Neuronal stem cell (in vitro differentiated cells): ENCODE measurements at regions not wholly inside any gene's neighbourhood (a gene's known extent, or its start where the extent isn't known, plus 50 kb on each side); places are given as distances from the start of the nearest gene placed in this dataset.

ENCODE experiments used
- DNase-seq: peaks from one replicate; pipeline ENCODE4 v3.0.0-alpha.2; 2013; ENCODE audit warnings: low spot score
- H2AFZ ChIP-seq: one replicate; pipeline ENCODE4 v1.6.1; 2013; ENCODE audit warnings: mild to moderate bottlenecking, low read length, inconsistent platforms
- H2AK5ac ChIP-seq: 2 replicates; pipeline ENCODE4 v1.6.1; 2013; ENCODE audit warnings: low read depth, mild to moderate bottlenecking, inconsistent platforms, low read length, moderate library complexity, mixed read lengths
- H2BK120ac ChIP-seq: 2 replicates; pipeline ENCODE4 v1.6.1; 2013; ENCODE audit warnings: low read depth, mild to moderate bottlenecking, inconsistent platforms, low read length, moderate library complexity, mixed read lengths
- H2BK12ac ChIP-seq: one replicate; pipeline ENCODE4 v1.6.1; 2013; ENCODE audit warnings: low read length, inconsistent platforms
- H2BK15ac ChIP-seq: 2 replicates; pipeline ENCODE4 v1.6.1; 2013; ENCODE audit warnings: mild to moderate bottlenecking, low read length, inconsistent platforms, mixed read lengths
- H2BK5ac ChIP-seq: one replicate; pipeline ENCODE4 v1.6.1; 2013; ENCODE audit warnings: inconsistent platforms, mild to moderate bottlenecking, low read length, moderate library complexity
- H3K14ac ChIP-seq: one replicate; pipeline ENCODE4 v1.6.1; 2013; ENCODE audit warnings: low read length, inconsistent platforms
- H3K18ac ChIP-seq: 2 replicates; pipeline ENCODE4 v1.6.1; 2013; ENCODE audit warnings: low read length, inconsistent platforms
- H3K23ac ChIP-seq: 2 replicates; pipeline ENCODE4 v1.6.1; 2013; ENCODE audit warnings: low read depth, mild to moderate bottlenecking, mixed read lengths, low read length, inconsistent platforms; ENCODE audit not compliant: poor library complexity
- H3K27ac ChIP-seq: replicated peaks from 3 replicates; pipeline ENCODE4 v1.5.1; 2013; ENCODE audit warnings: low read length, inconsistent platforms
- H3K27me3 ChIP-seq, 3 experiments: 2 replicates each; pipeline ENCODE4 v1.6.1; 2013; ENCODE audit warnings: low read length in 3 of 3, mild to moderate bottlenecking in 2 of 3, inconsistent platforms in 1 of 3, low read depth in 1 of 3, mixed read lengths in 1 of 3, moderate library complexity in 1 of 3; ENCODE audit not compliant: control insufficient read depth in 3 of 3, insufficient read depth in 3 of 3
- H3K36me3 ChIP-seq, 2 donors: replicated peaks in 1 of 2; 2 replicates each; pipeline ENCODE4 v1.6.1; 2013; ENCODE audit warnings: low read length in 2 of 2; ENCODE audit not compliant: control insufficient read depth in 2 of 2, insufficient read depth in 2 of 2
- H3K4ac ChIP-seq: 2 replicates; pipeline ENCODE4 v1.6.1; 2013; ENCODE audit warnings: inconsistent platforms, mild to moderate bottlenecking, low read length, moderate library complexity
- H3K4me1 ChIP-seq, 2 donors: 1 replicate in 1 of 2; 2 replicates in 1 of 2; pipeline ENCODE4 v1.6.1; 2013; ENCODE audit warnings: low read length in 2 of 2, low read depth in 1 of 2; ENCODE audit not compliant: control insufficient read depth in 2 of 2, insufficient read depth in 1 of 2
- H3K4me2 ChIP-seq: one replicate; pipeline ENCODE4 v1.6.1; 2013; ENCODE audit warnings: mild to moderate bottlenecking, low read length, inconsistent platforms; ENCODE audit not compliant: insufficient read depth, poor library complexity, severe bottlenecking
- H3K4me3 ChIP-seq, 2 donors: 2 replicates each; pipeline ENCODE4 v1.5.1; 2013; ENCODE audit warnings: low read length in 2 of 2, mild to moderate bottlenecking in 2 of 2, inconsistent platforms in 1 of 2, moderate library complexity in 1 of 2
- H3K79me1 ChIP-seq: one replicate; pipeline ENCODE4 v1.6.1; 2013; ENCODE audit warnings: low read depth, mild to moderate bottlenecking, inconsistent platforms, low read length, moderate library complexity
- H3K9ac ChIP-seq: one replicate; pipeline ENCODE4 v1.6.1; 2013; ENCODE audit warnings: mild to moderate bottlenecking, low read depth, low read length, inconsistent platforms; ENCODE audit not compliant: poor library complexity
- H3K9me3 ChIP-seq, 2 donors: replicated peaks in 1 of 2; 2 replicates each; pipeline versions ENCODE3 to v1.6.1; 2013; ENCODE audit warnings: low read length in 2 of 2, mild to moderate bottlenecking in 2 of 2, inconsistent platforms in 1 of 2, low read depth in 1 of 2, mixed read lengths in 1 of 2, moderate library complexity in 1 of 2; ENCODE audit not compliant: control insufficient read depth in 2 of 2, insufficient read depth in 1 of 2
- H4K8ac ChIP-seq: one replicate; pipeline ENCODE4 v1.6.1; 2013; ENCODE audit warnings: low read depth, mild to moderate bottlenecking, inconsistent platforms, low read length, moderate library complexity
- H4K91ac ChIP-seq: one replicate; pipeline ENCODE4 v1.6.1; 2013; ENCODE audit warnings: low read length, low read depth, mild to moderate bottlenecking, inconsistent platforms; ENCODE audit not compliant: poor library complexity
- WGBS, 2 donors: extraction: QIAGEN DNeasy Blood & Tissue Kit; methylation state at CpG; one replicate each; pipeline ENCODE4 v1.1.7; 2013; ENCODE audit warnings: missing lambda C conversion rate in 2 of 2, mixed read lengths in 1 of 2; ENCODE audit not compliant: insufficient read length in 2 of 2, insufficient replicate concordance in 1 of 2; ENCODE audit errors: extremely low coverage in 2 of 2; 5-methylcytosine and 5-hydroxymethylcytosine counted together

DNA sequence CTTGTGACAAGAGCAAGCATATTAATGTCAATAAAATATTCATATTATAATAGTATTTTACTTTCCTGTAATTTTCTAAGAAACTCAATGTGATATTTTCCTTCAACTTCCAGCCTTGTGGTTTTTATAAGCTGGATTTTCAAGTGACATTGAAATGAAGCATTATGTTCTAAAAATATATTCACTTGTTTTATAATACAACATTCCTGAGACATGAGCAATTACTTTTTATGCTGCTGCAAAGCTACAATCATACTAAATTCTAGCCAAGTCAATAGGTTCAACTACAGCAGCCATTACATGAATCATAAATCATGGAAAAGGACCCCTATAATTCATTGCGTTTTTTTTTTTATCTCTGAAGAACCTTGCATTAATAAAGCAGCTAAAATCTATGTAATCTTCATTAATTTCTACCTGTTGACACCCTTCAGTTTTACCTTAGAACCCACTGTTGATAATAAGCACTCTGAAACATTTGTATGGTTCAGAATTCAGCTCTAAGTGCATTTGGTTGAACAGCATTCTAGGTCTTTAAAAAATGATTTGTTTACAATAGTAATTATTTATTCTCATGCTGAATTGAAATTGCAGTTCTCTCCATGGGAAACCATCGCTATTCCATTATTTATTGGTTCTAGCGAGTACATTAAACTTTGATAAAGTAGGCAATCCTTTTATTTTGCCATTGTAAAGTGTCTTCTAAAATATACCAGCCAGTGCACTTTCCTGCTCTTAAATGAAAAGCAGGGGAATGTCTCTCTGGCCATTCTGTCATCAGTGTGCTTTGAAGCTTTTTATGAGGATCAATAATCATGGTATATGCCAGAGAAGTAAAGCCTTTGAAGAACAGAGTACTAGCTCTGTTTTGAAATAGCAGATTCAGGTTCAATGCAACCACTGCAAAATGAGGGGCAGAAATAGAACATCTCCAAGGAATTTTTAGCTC is 132.6 kb downstream of the GNAT3 start:
- Histone ChIP-seq H3K9me3 (no peaks in the 10 kb centered on the region), H3K18ac (no peak overlapping the region), H3K14ac (no peak overlapping the region), H3K9ac (no peak overlapping the region), H3K79me1 (no peaks in the 10 kb centered on the region), H3K4me3 (no peak overlapping the region), H3K4me2 (no peak overlapping the region), H3K4me1 (no peaks in the 10 kb centered on the region), H4K91ac (no peak overlapping the region), H2BK5ac (no peak overlapping the region), H4K8ac (no peak overlapping the region), H3K27ac (no peak overlapping the region), H3K4ac (no peak overlapping the region), H3K36me3 (no peaks in the 10 kb centered on the region), H2BK12ac (no peak overlapping the region), H2AFZ (no peak overlapping the region), H2BK120ac (no peak overlapping the region), H2BK15ac (no peak overlapping the region), H3K27me3 (no peaks in the 10 kb centered on the region), H2AK5ac (no peak overlapping the region), H3K23ac (no peak overlapping the region)
- WGBS, 2 donors, result no CpG with 5 or more reads among the region's 3 CpGs
- DNase-seq, result no peak

DNA sequence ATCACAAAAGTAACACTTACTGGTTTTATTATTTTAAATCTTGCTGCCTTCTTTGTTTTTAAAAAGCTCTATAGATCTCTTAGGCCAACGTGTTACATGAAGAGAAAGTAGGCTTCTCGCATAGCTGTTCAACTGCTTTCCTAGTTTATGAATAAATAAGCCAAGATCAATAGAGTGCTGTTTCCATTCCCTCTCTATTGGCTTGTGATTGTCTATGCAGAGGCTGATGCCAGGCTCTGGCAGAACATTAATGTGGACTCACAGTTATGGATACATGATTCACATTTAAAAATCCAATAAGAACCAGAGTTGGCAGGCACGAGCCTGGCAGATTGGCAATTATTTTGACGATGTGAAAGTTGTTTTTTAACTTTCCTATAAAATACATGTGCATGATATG is 137.5 kb downstream of the GNAT3 start:
- Histone ChIP-seq H3K14ac (no peak overlapping the region), H2BK5ac (no peak overlapping the region), H2BK15ac (no peak overlapping the region), H3K27me3 (no peaks in the 10 kb centered on the region), H3K9me3 (no peaks in the 10 kb centered on the region), H3K4ac (no peak overlapping the region), H2AFZ (no peak overlapping the region), H2AK5ac (no peak overlapping the region), H4K8ac (no peak overlapping the region), H3K18ac (no peak overlapping the region), H4K91ac (no peak overlapping the region), H3K9ac (no peak overlapping the region), H3K27ac (no peak overlapping the region), H3K4me1 (no peaks in the 10 kb centered on the region), H3K4me3 (no peak overlapping the region), H2BK12ac (no peak overlapping the region), H3K4me2 (no peak overlapping the region), H3K23ac (no peak overlapping the region), H3K36me3 (no peaks in the 10 kb centered on the region), H2BK120ac (no peak overlapping the region), H3K79me1 (no peaks in the 10 kb centered on the region)
- no peak for DNase-seq
- WGBS, 2 donors, result no CpG with 5 or more reads among the region's 4 CpGs

DNA sequence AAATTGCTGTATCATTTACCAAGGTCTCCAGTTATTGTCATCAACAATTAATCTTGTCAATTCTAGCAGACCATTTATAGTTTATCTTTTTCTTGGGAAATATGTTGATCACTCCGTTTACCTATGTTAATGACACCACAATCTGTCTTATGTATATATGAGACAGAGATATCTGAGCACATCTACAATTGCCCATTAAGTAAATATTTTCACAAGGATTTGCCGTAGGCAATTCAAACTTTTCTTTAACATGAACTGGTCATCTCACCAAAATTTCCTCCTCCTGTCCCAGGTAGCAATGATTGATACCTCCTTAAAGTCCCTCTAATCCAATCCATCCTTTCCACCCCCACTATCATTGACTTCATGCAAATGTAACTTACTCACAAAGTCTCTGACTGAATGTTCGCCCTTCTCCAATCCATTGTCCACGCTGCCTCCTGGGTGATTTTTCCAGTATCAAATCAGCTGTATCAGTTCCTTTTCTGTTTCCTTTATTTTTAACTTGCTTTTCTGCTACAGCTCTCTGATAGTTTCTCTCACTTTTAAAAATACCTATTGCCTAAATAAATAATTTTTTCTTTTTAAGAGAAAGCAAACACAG is 138.3 kb downstream of the GNAT3 start:
- H3K23ac ChIP-seq, result no peak overlapping the region
- no peak overlapping the region for H3K9ac ChIP-seq
- H4K91ac ChIP-seq, result no peak overlapping the region
- no peak overlapping the region for H2AK5ac ChIP-seq
- no peak overlapping the region for H2BK12ac ChIP-seq
- no peaks in the 10 kb centered on the region for H3K4me1 ChIP-seq
- H4K8ac ChIP-seq, result no peak overlapping the region
- H3K4me3 ChIP-seq, result no peak overlapping the region
- no peak overlapping the region for H3K4me2 ChIP-seq
- no peaks in the 10 kb centered on the region for H3K27me3 ChIP-seq
- H3K36me3 ChIP-seq, result no peaks in the 10 kb centered on the region
- no peaks in the 10 kb centered on the region for H3K9me3 ChIP-seq
- no peak overlapping the region for H3K18ac ChIP-seq
- no peak overlapping the region for H3K14ac ChIP-seq
- no peak overlapping the region for H2BK5ac ChIP-seq
- no peak overlapping the region for H2AFZ ChIP-seq
- H2BK15ac ChIP-seq, result no peak overlapping the region
- DNase-seq, result no peak
- H3K4ac ChIP-seq, result no peak overlapping the region
- no peak overlapping the region for H3K27ac ChIP-seq
- H2BK120ac ChIP-seq, result no peak overlapping the region
- H3K79me1 ChIP-seq, result no peaks in the 10 kb centered on the region
- WGBS, 2 donors, result no CpG with 5 or more reads among the region's 4 CpGs

DNA sequence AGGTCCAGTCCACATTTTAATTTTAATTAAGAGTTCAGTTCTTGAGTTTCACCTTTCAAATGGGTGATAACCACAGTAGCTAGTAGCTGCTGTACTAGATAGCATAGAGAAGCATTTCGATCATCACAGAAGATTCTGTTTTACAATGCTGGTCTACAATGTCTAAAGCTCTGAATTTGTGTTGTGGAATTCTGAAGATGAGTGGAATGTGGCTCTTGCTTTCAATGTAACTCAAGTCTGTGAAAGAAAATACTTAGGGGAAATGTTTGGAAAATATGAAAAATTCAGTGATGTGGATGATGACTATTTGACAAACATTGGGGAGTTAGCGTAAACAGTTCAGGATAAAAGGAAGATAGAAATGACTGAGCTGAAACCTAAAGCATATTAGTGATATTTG is 139.4 kb downstream of the GNAT3 start:
- no peak overlapping the region for H2BK12ac ChIP-seq
- H3K23ac ChIP-seq, result no peak overlapping the region
- no peak overlapping the region for H3K27ac ChIP-seq
- no CpG with 5 or more reads among the region's 2 CpGs for WGBS, 2 donors
- no peaks in the 10 kb centered on the region for H3K36me3 ChIP-seq
- no peak overlapping the region for H3K14ac ChIP-seq
- no peaks in the 10 kb centered on the region for H3K9me3 ChIP-seq
- no peak overlapping the region for H2AFZ ChIP-seq
- H4K8ac ChIP-seq, result no peak overlapping the region
- no peak for DNase-seq
- H3K79me1 ChIP-seq, result no peaks in the 10 kb centered on the region
- H3K4ac ChIP-seq, result no peak overlapping the region
- no peak overlapping the region for H3K4me2 ChIP-seq
- H2BK15ac ChIP-seq, result no peak overlapping the region
- H3K4me1 ChIP-seq, result no peaks in the 10 kb centered on the region
- H2BK5ac ChIP-seq, result no peak overlapping the region
- no peak overlapping the region for H2BK120ac ChIP-seq
- no peak overlapping the region for H3K4me3 ChIP-seq
- H2AK5ac ChIP-seq, result no peak overlapping the region
- H3K27me3 ChIP-seq, result no peaks in the 10 kb centered on the region
- H4K91ac ChIP-seq, result no peak overlapping the region
- H3K9ac ChIP-seq, result no peak overlapping the region
- H3K18ac ChIP-seq, result no peak overlapping the region
